ENCODE measurements at regions not wholly inside any gene's neighbourhood (a gene's known extent, or its start where the extent isn't known, plus 50 kb on each side); places are given as distances from the start of the nearest gene placed in this dataset.
"Not testable (repeated sequence)": the region's sequence is repeated elsewhere in the genome, so short reads cannot be mapped to it uniquely, and the experiment has no call there.

- DNase-seq; intact Hi-C loops (cut with DNase I): not testable (repeated sequence)
These were observed 112.3 kb upstream of the HMX1 start for GRCh38 chr4:8983921-8984320.

GRCh38 chr4:8976466-8977128 lies 105.0 kb upstream of the HMX1 start:
- DNase-seq; intact Hi-C loops (cut with DNase I): not testable (repeated sequence)

- DNase-seq; intact Hi-C loops (cut with DNase I): not testable (repeated sequence)
These were observed 101.0 kb upstream of the HMX1 start for GRCh38 chr4:8972635-8973034.

GRCh38 chr4:8965896-8966295 lies 94.3 kb upstream of the HMX1 start:
- intact Hi-C loops (cut with DNase I); DNase-seq: not testable (repeated sequence)

GRCh38 chr4:8964201-8964788 lies 92.7 kb upstream of the HMX1 start:
- DNase-seq, result peak in 1 of 10 donors; percentile 71
- intact Hi-C loops (cut with DNase I), result not testable (repeated sequence)

GRCh38 chr4:8963533-8963932 lies 91.9 kb upstream of the HMX1 start:
- peak in 1 of 10 donors; percentile 72 for DNase-seq
- intact Hi-C loops (cut with DNase I), result not testable (repeated sequence)

- DNase-seq, result peak; percentile 45 to 95 (median 73)
These were observed 89.7 kb upstream of the HMX1 start for GRCh38 chr4:8961343-8961742.

GRCh38 chr4:8959471-8959870 lies 87.8 kb upstream of the HMX1 start:
- intact Hi-C loops (cut with DNase I); DNase-seq: not testable (repeated sequence)

More at GRCh38 chr4:8961343-8961742, 89.7 kb upstream of the HMX1 start:
- intact Hi-C loops (cut with DNase I), result not testable (repeated sequence)

GRCh38 chr4:8954001-8954400 lies 82.4 kb upstream of the HMX1 start:
- intact Hi-C loops (cut with DNase I); DNase-seq: not testable (repeated sequence)

GRCh38 chr4:8952791-8953190 lies 81.2 kb upstream of the HMX1 start:
- intact Hi-C loops (cut with DNase I); DNase-seq: not testable (repeated sequence)

- intact Hi-C loops (cut with DNase I), result not testable (repeated sequence)
- peak in 1 of 10 donors; percentile 55 for DNase-seq
These were observed 80.5 kb upstream of the HMX1 start for GRCh38 chr4:8952109-8952508.

GRCh38 chr4:8945506-8945905 lies 73.9 kb upstream of the HMX1 start:
- DNase-seq; intact Hi-C loops (cut with DNase I): not testable (repeated sequence)

GRCh38 chr4:8943367-8943766 lies 71.7 kb upstream of the HMX1 start:
- intact Hi-C loops (cut with DNase I); DNase-seq: not testable (repeated sequence)

- intact Hi-C loops (cut with DNase I); DNase-seq: not testable (repeated sequence)
These were observed 70.4 kb upstream of the HMX1 start for GRCh38 chr4:8942088-8942487.

- intact Hi-C loops (cut with DNase I); DNase-seq: not testable (repeated sequence)
These were observed 69.8 kb upstream of the HMX1 start for GRCh38 chr4:8941492-8941805.

GRCh38 chr4:8940792-8941491 lies 69.3 kb upstream of the HMX1 start:
- no peak for DNase-seq
- intact Hi-C loops (cut with DNase I), result no loop called here

- no peak for DNase-seq
- intact Hi-C loops (cut with DNase I), result no loop called here
These were observed 68.5 kb upstream of the HMX1 start for GRCh38 chr4:8939840-8940742.

- DNase-seq, result no peak
- intact Hi-C loops (cut with DNase I), result no loop called here
These were observed 67.7 kb upstream of the HMX1 start for GRCh38 chr4:8939160-8939839.

- intact Hi-C loops (cut with DNase I), result no loop called here
- no peak for DNase-seq
These were observed 67.0 kb upstream of the HMX1 start for GRCh38 chr4:8938623-8939022.

GRCh38 chr4:8938137-8938536 lies 66.5 kb upstream of the HMX1 start:
- intact Hi-C loops (cut with DNase I), result no loop called here
- no peak for DNase-seq
